ENCODE measurements at regions not wholly inside any gene's neighbourhood (a gene's known extent, or its start where the extent isn't known, plus 50 kb on each side); places are given as distances from the start of the nearest gene placed in this dataset.

GRCh38 chr5:167440846-167441245 is 850.6 kb upstream of the WWC1 start:
- no peak for DNase-seq

GRCh38 chr5:167442922-167443321 is 848.5 kb upstream of the WWC1 start:
- DNase-seq = no peak

GRCh38 chr5:167447466-167448375 is 843.7 kb upstream of the WWC1 start:
- no peak for DNase-seq

GRCh38 chr5:167448376-167448775 is 843.1 kb upstream of the WWC1 start:
- no peak for DNase-seq

- DNase-seq = no peak
Observed at GRCh38 chr5:167451076-167451475, 840.4 kb upstream of the WWC1 start.

GRCh38 chr5:167452136-167452535 is 839.3 kb upstream of the WWC1 start:
- DNase-seq = no peak

- DNase-seq = no peak
Observed at GRCh38 chr5:167453246-167454030, 838.0 kb upstream of the WWC1 start.

- DNase-seq = no peak
Observed at GRCh38 chr5:167458412-167458811, 833.0 kb upstream of the WWC1 start.

GRCh38 chr5:167460449-167461020 is 830.9 kb upstream of the WWC1 start:
- no peak for DNase-seq

- no peak for DNase-seq
Observed at GRCh38 chr5:167463939-167464338, 827.5 kb upstream of the WWC1 start.

GRCh38 chr5:167466992-167467391 is 824.5 kb upstream of the WWC1 start:
- DNase-seq = no peak

GRCh38 chr5:167472566-167473108 is 818.8 kb upstream of the WWC1 start:
- DNase-seq = no peak

GRCh38 chr5:167478188-167478587 is 813.3 kb upstream of the WWC1 start:
- no peak for DNase-seq

GRCh38 chr5:167479779-167480178 is 811.7 kb upstream of the WWC1 start:
- no peak for DNase-seq

- DNase-seq = no peak
Observed at GRCh38 chr5:167481345-167481744, 810.1 kb upstream of the WWC1 start.

- no peak for DNase-seq
Observed at GRCh38 chr5:167482555-167482954, 808.9 kb upstream of the WWC1 start.

GRCh38 chr5:167485061-167485774 is 806.2 kb upstream of the WWC1 start:
- DNase-seq = no peak

GRCh38 chr5:167488371-167488770 is 803.1 kb upstream of the WWC1 start:
- no peak for DNase-seq

- DNase-seq = no peak
Observed at GRCh38 chr5:167489202-167489601, 802.2 kb upstream of the WWC1 start.

GRCh38 chr5:167503926-167504720 is 787.3 kb upstream of the WWC1 start:
- DNase-seq = no peak

- no peak for DNase-seq
Observed at GRCh38 chr5:167507463-167508233, 783.8 kb upstream of the WWC1 start.

Measured in activated CD4-positive, alpha-beta T cell treated with anti-CD3 and anti-CD28 coated beads for 48 hours (primary cell).